Activated CD4-positive, alpha-beta memory T cell treated with anti-CD3 and anti-CD28 coated beads for 36 hours (primary cell): ENCODE measurements at regions not wholly inside any gene's neighbourhood (a gene's known extent, or its start where the extent isn't known, plus 50 kb on each side); places are given as distances from the start of the nearest gene placed in this dataset.

ENCODE experiments used
- CTCF ChIA-PET: fragments of 350-600 bp; sonication (Branson Sonifier 250); formaldehyde crosslinking; loops from one replicate; lab custom pipeline; 2021; ENCODE audit warnings: antibody characterized with exemption, inconsistent platforms; lab: Charles Lee
- POLR2A ChIA-PET: fragments of 350-600 bp; sonication (Branson Sonifier 250); formaldehyde crosslinking; loops from one replicate; lab custom pipeline; 2021; ENCODE audit warnings: antibody characterized with exemption; lab: Charles Lee
- DNase-seq: peaks from one replicate; pipeline ENCODE4 v3.0.0-alpha.2; 2020
- H3K27ac Mint-ChIP-seq: one replicate; pipeline ENCODE4 v1.8.0; 2021; ENCODE audit warnings: mixed read lengths
- H3K27me3 Mint-ChIP-seq: one replicate; pipeline ENCODE4 v1.8.0; 2021; ENCODE audit warnings: mixed read lengths
- H3K36me3 Mint-ChIP-seq: one replicate; pipeline ENCODE4 v1.8.0; 2021; ENCODE audit warnings: mixed read lengths
- H3K4me1 Mint-ChIP-seq: one replicate; pipeline ENCODE4 v1.8.0; 2021; ENCODE audit warnings: low read depth, mixed read lengths
- H3K4me3 Mint-ChIP-seq: one replicate; pipeline ENCODE4 v1.8.0; 2021; ENCODE audit warnings: mild to moderate bottlenecking, mixed read lengths
- H3K9me3 Mint-ChIP-seq: one replicate; pipeline ENCODE4 v1.8.0; 2021; ENCODE audit warnings: mixed read lengths
- intact Hi-C: fragments of 100-400 bp; cut with micrococcal nuclease; formaldehyde crosslinking; loops from one replicate; pipeline ENCODE4 v1.15.1; 2023

DNA sequence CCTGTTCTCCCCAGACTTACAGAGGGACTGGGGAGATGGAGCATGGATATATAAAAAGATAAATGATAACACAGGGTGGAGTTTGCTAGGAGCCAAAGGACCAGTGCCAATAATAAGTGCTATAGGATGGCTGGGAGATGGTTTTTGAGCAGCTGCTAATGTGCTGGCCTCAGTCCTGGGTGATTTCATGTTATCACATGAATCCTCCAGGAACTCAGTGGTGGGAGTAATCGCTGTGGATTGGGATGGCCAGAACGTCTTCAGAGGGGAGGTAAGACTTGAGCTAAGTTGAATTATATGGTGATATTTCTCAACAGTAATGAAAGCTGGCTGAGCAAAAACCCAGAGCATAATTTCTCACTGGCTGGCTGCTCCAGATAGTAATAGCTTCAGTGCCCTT, 441.4 kb downstream of the SLC4A3 start:
- Mint-ChIP-seq H3K9me3 (no peaks in the 10 kb centered on the region), H3K4me3 (no peak overlapping the region), H3K27ac (no peak overlapping the region), H3K27me3 (no peaks in the 10 kb centered on the region), H3K4me1 (no peaks in the 10 kb centered on the region), H3K36me3 (no peaks in the 10 kb centered on the region)
- DNase-seq: no peak
- ChIA-PET POLR2A (no interaction called here), CTCF (no interaction called here)
- intact Hi-C loops: no loop called here

GRCh38 chr2:220070349-220070748, 442.9 kb downstream of the SLC4A3 start:
- DNase-seq: no peak
- H3K4me1 Mint-ChIP-seq: no peaks in the 10 kb centered on the region
- CTCF ChIA-PET: no interaction called here
- no peak overlapping the region for H3K27ac Mint-ChIP-seq
- no peaks in the 10 kb centered on the region for H3K9me3 Mint-ChIP-seq
- H3K4me3 Mint-ChIP-seq: no peak overlapping the region
- POLR2A ChIA-PET: no interaction called here
- no peaks in the 10 kb centered on the region for H3K27me3 Mint-ChIP-seq
- intact Hi-C loops: no loop called here
- no peaks in the 10 kb centered on the region for H3K36me3 Mint-ChIP-seq

DNA sequence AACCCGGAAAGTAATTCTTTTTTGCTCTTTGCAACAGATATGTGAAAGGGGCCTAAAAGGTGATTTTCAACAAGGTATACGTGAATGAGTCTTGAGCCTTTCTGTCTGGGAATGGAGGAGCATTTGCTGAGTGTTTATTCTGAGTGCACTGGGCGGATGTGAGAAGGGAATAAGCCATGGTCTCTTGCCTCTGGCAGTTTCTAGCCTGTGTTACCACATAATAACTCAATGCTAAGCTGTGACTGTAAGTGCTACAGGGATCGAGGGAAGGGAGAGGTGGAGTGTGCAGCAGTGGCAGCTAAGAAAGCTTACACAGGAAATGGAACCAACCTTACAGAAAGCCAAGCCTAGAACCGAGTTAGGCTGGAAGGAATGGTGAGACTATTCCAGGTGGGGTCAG, 444.3 kb downstream of the SLC4A3 start:
- no peak overlapping the region for H3K4me3 Mint-ChIP-seq
- ChIA-PET POLR2A (no interaction called here), CTCF (no interaction called here)
- no peak overlapping the region for H3K27ac Mint-ChIP-seq
- no peaks in the 10 kb centered on the region for H3K27me3 Mint-ChIP-seq
- intact Hi-C loops: no loop called here
- DNase-seq: no peak
- no peaks in the 10 kb centered on the region for H3K9me3 Mint-ChIP-seq
- no peaks in the 10 kb centered on the region for H3K4me1 Mint-ChIP-seq
- H3K36me3 Mint-ChIP-seq: no peaks in the 10 kb centered on the region

DNA sequence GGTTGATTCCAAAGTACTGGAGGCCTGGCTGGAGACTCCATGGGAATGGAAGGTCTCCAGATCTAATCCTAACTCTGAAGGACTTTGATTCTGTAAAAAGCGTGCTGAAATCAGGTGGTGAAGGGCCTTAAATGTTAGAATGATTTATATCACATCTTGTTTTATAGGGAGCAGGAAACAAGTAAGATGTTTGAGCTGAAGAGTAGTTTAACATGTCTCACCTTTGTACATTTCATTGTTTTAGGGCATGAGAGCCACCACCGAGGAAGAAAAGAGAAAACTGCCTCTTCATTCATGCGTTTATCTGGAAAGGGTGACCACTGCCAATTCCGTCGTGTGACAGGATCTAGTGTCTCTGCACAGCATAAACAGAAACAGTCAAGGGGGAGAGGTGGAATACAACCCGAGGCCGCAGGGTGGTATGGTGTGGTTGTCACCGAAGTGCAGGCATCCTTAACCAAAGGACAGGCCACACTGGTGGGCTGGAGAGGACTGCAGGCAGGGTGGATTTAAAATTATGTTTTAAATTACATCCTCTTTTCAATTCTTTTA, 445.3 kb downstream of the SLC4A3 start:
- POLR2A ChIA-PET: no interaction called here
- intact Hi-C loops: no loop called here
- DNase-seq: no peak
- Mint-ChIP-seq H3K4me1 (no peaks in the 10 kb centered on the region), H3K36me3 (no peaks in the 10 kb centered on the region), H3K27me3 (no peaks in the 10 kb centered on the region), H3K27ac (no peak overlapping the region), H3K9me3 (no peaks in the 10 kb centered on the region), H3K4me3 (no peak overlapping the region)
- CTCF ChIA-PET: no interaction called here

GRCh38 chr2:220075835-220076234, 448.4 kb downstream of the SLC4A3 start:
- no peak for DNase-seq
- Mint-ChIP-seq H3K9me3 (no peaks in the 10 kb centered on the region), H3K4me1 (no peaks in the 10 kb centered on the region), H3K27me3 (no peaks in the 10 kb centered on the region), H3K36me3 (no peaks in the 10 kb centered on the region), H3K4me3 (no peak overlapping the region), H3K27ac (no peak overlapping the region)
- POLR2A ChIA-PET: no interaction called here
- intact Hi-C loops: no loop called here
- CTCF ChIA-PET: no interaction called here

- intact Hi-C loops: no loop called here
- CTCF ChIA-PET: no interaction called here
- POLR2A ChIA-PET: no interaction called here
- Mint-ChIP-seq H3K27me3 (no peaks in the 10 kb centered on the region), H3K4me3 (no peak overlapping the region), H3K4me1 (no peaks in the 10 kb centered on the region), H3K27ac (no peak overlapping the region), H3K36me3 (no peaks in the 10 kb centered on the region), H3K9me3 (no peaks in the 10 kb centered on the region)
- DNase-seq: no peak
Observed at GRCh38 chr2:220076734-220077133, 449.3 kb downstream of the SLC4A3 start.

- H3K4me3 Mint-ChIP-seq: no peak overlapping the region
- H3K27ac Mint-ChIP-seq: no peak overlapping the region
- CTCF ChIA-PET: no interaction called here
- intact Hi-C loops: no loop called here
- POLR2A ChIA-PET: no interaction called here
- no peaks in the 10 kb centered on the region for H3K27me3 Mint-ChIP-seq
- H3K9me3 Mint-ChIP-seq: no peaks in the 10 kb centered on the region
- DNase-seq: no peak
- H3K4me1 Mint-ChIP-seq: no peaks in the 10 kb centered on the region
- no peaks in the 10 kb centered on the region for H3K36me3 Mint-ChIP-seq
Observed at GRCh38 chr2:220077488-220077887, 450.1 kb downstream of the SLC4A3 start.

- POLR2A ChIA-PET: no interaction called here
- Mint-ChIP-seq H3K4me3 (no peak overlapping the region), H3K4me1 (no peaks in the 10 kb centered on the region), H3K27ac (no peak overlapping the region), H3K36me3 (no peaks in the 10 kb centered on the region), H3K9me3 (no peaks in the 10 kb centered on the region), H3K27me3 (no peaks in the 10 kb centered on the region)
- intact Hi-C loops: no loop called here
- CTCF ChIA-PET: no interaction called here
- DNase-seq: no peak
Observed at GRCh38 chr2:220078439-220078838, 451.0 kb downstream of the SLC4A3 start.

GRCh38 chr2:220079595-220079994, 452.2 kb downstream of the SLC4A3 start:
- no peaks in the 10 kb centered on the region for H3K4me1 Mint-ChIP-seq
- H3K36me3 Mint-ChIP-seq: no peaks in the 10 kb centered on the region
- H3K9me3 Mint-ChIP-seq: no peaks in the 10 kb centered on the region
- intact Hi-C loops: no loop called here
- POLR2A ChIA-PET: no interaction called here
- CTCF ChIA-PET: no interaction called here
- DNase-seq: no peak
- H3K27me3 Mint-ChIP-seq: no peaks in the 10 kb centered on the region
- no peak overlapping the region for H3K4me3 Mint-ChIP-seq
- no peak overlapping the region for H3K27ac Mint-ChIP-seq

DNA sequence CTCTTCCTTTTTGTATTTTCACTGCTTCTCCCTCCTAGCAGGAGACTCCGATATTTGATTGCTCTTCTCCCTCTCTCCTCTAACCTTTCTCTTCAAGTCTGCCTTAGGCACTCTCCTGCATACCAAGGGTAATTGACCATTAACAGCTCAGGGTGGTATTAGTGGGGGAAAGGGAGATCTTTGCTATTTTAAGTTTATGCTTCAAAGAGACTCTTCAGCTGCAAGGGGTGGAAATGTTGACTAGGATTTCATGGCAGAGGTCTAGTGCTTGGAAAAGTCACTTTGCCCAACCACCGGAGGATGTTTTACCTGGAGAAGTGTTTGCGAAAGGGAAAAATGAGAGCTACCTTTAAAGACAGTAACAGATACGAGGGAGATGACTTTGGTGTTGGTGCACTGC, 453.7 kb downstream of the SLC4A3 start:
- no peak for DNase-seq
- H3K27me3 Mint-ChIP-seq: no peaks in the 10 kb centered on the region
- H3K4me1 Mint-ChIP-seq: no peaks in the 10 kb centered on the region
- intact Hi-C loops: no loop called here
- ChIA-PET POLR2A (no interaction called here), CTCF (no interaction called here)
- no peak overlapping the region for H3K27ac Mint-ChIP-seq
- no peaks in the 10 kb centered on the region for H3K9me3 Mint-ChIP-seq
- no peaks in the 10 kb centered on the region for H3K36me3 Mint-ChIP-seq
- no peak overlapping the region for H3K4me3 Mint-ChIP-seq

DNA sequence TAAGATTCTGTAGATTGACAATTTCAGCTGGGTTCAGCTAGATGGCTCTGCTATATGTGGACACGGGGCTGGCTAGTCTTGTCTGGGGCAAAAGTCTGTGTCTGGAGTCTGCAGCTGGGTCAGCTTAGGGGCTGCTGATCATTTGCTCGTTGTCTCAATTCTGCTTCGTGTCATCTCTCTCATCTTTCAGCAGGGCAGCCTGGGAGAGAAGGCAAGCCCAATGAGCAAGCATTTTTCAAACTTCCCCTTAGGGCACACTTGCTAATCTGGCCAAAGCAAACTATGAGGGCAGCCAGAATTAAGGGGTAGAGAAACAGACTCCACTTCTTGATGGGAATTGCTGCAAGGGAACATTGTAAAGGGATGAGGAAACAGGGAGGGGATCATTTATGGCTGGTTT, 462.6 kb downstream of the SLC4A3 start:
- Mint-ChIP-seq H3K36me3 (no peaks in the 10 kb centered on the region), H3K27me3 (no peaks in the 10 kb centered on the region), H3K4me1 (no peaks in the 10 kb centered on the region), H3K27ac (no peak overlapping the region), H3K9me3 (no peaks in the 10 kb centered on the region), H3K4me3 (no peak overlapping the region)
- no peak for DNase-seq
- CTCF ChIA-PET: no interaction called here
- intact Hi-C loops: no loop called here
- POLR2A ChIA-PET: no interaction called here

GRCh38 chr2:220096406-220096805, 469.0 kb downstream of the SLC4A3 start:
- Mint-ChIP-seq H3K4me3 (no peak overlapping the region), H3K27ac (no peak overlapping the region), H3K9me3 (peaks cover 2% of the 10 kb centered on the region), H3K4me1 (no peaks in the 10 kb centered on the region), H3K36me3 (no peaks in the 10 kb centered on the region), H3K27me3 (no peaks in the 10 kb centered on the region)
- no peak for DNase-seq
- POLR2A ChIA-PET: no interaction called here
- CTCF ChIA-PET: no interaction called here
- intact Hi-C loops: no loop called here

- Mint-ChIP-seq H3K9me3 (peaks cover 2% of the 10 kb centered on the region), H3K36me3 (no peaks in the 10 kb centered on the region), H3K4me3 (no peak overlapping the region), H3K27me3 (no peaks in the 10 kb centered on the region), H3K27ac (no peak overlapping the region), H3K4me1 (no peaks in the 10 kb centered on the region)
- intact Hi-C loops: no loop called here
- DNase-seq: no peak
- POLR2A ChIA-PET: no interaction called here
- CTCF ChIA-PET: no interaction called here
Observed at GRCh38 chr2:220101980-220102379, 474.6 kb downstream of the SLC4A3 start.
